Activated CD8-positive, alpha-beta T cell treated with anti-CD3 and anti-CD28 coated beads for 36 hours (primary cell): ENCODE measurements at regions not wholly inside any gene's neighbourhood (a gene's known extent, or its start where the extent isn't known, plus 50 kb on each side); places are given as distances from the start of the nearest gene placed in this dataset.

Experiments used
- ATAC-seq: fragments of 200-7000 bp; cut with Tn5 transposase; one replicate; pipeline ENCODE4 v1.10.0; 2021; ENCODE audit warnings: mild to moderate bottlenecking, moderate library complexity
- CTCF ChIA-PET: fragments of 350-600 bp; sonication (Branson Sonifier 250); formaldehyde crosslinking; loops from one replicate; lab custom pipeline; 2021; ENCODE audit warnings: antibody characterized with exemption; lab: Charles Lee
- POLR2A ChIA-PET: fragments of 350-600 bp; sonication (Branson Sonifier 250); formaldehyde crosslinking; loops from one replicate; lab custom pipeline; 2021; ENCODE audit warnings: antibody characterized with exemption; lab: Charles Lee
- DNase-seq: peaks from one replicate; pipeline ENCODE4 v3.0.0-alpha.2; 2020
- H3K27ac Mint-ChIP-seq: one replicate; pipeline ENCODE4 v1.8.0; 2021; ENCODE audit warnings: mild to moderate bottlenecking, mixed read lengths
- H3K27me3 Mint-ChIP-seq: one replicate; pipeline ENCODE4 v1.8.0; 2021; ENCODE audit warnings: mixed read lengths
- H3K36me3 Mint-ChIP-seq: one replicate; pipeline ENCODE4 v1.8.0; 2021; ENCODE audit warnings: low read depth, mixed read lengths
- H3K4me1 Mint-ChIP-seq: one replicate; pipeline ENCODE4 v1.8.0; 2021; ENCODE audit warnings: low read depth, mixed read lengths
- H3K4me3 Mint-ChIP-seq: one replicate; pipeline ENCODE4 v1.8.0; 2021; ENCODE audit warnings: mild to moderate bottlenecking, moderate library complexity, mixed read lengths
- H3K9me3 Mint-ChIP-seq: one replicate; pipeline ENCODE4 v1.8.0; 2021; ENCODE audit warnings: mixed read lengths
- intact Hi-C: fragments of 100-400 bp; cut with micrococcal nuclease; formaldehyde crosslinking; loops from one replicate; pipeline ENCODE4 v1.10.0; 2022
- TF ChIP-seq, protein P1 (sequence below): fragments of 200-600 bp; IDR thresholded peaks from one replicate; pipeline ENCODE4 v1.8.0; 2022; ENCODE audit warnings: antibody characterized with exemption, mild to moderate bottlenecking

DNA sequence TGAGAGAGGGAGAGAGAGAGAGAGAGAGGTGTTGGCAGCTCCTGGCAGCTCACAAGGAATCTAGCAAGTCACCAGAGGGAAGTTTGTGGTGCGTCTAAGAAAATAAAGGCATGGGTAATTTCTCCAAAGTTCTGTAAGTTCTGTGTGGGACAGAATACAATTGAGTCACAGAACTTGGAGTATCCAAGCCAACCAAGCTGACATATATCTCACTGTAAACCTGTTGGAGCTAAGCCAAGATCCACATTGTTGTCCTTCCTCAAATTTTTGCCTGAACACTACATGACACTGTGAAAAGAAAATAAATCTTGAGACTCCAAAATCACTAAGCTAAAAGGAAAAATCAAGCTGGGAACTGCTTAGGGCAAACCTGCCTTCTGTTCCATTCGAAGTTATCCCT lies 436.7 kb downstream of the MEI4 start:
- Mint-ChIP-seq H3K9me3 (peaks cover 3% of the 10 kb centered on the region), H3K27ac (no peak overlapping the region), H3K4me1 (no peaks in the 10 kb centered on the region), H3K36me3 (no peaks in the 10 kb centered on the region), H3K4me3 (no peak overlapping the region), H3K27me3 (no peaks in the 10 kb centered on the region)
- TF ChIP-seq, protein P1, sequence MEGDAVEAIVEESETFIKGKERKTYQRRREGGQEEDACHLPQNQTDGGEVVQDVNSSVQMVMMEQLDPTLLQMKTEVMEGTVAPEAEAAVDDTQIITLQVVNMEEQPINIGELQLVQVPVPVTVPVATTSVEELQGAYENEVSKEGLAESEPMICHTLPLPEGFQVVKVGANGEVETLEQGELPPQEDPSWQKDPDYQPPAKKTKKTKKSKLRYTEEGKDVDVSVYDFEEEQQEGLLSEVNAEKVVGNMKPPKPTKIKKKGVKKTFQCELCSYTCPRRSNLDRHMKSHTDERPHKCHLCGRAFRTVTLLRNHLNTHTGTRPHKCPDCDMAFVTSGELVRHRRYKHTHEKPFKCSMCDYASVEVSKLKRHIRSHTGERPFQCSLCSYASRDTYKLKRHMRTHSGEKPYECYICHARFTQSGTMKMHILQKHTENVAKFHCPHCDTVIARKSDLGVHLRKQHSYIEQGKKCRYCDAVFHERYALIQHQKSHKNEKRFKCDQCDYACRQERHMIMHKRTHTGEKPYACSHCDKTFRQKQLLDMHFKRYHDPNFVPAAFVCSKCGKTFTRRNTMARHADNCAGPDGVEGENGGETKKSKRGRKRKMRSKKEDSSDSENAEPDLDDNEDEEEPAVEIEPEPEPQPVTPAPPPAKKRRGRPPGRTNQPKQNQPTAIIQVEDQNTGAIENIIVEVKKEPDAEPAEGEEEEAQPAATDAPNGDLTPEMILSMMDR = no peak
- POLR2A ChIA-PET = no interaction called here
- intact Hi-C loops = no loop called here
- CTCF ChIA-PET = no interaction called here
- ATAC-seq = no peak
- no peak for DNase-seq

DNA sequence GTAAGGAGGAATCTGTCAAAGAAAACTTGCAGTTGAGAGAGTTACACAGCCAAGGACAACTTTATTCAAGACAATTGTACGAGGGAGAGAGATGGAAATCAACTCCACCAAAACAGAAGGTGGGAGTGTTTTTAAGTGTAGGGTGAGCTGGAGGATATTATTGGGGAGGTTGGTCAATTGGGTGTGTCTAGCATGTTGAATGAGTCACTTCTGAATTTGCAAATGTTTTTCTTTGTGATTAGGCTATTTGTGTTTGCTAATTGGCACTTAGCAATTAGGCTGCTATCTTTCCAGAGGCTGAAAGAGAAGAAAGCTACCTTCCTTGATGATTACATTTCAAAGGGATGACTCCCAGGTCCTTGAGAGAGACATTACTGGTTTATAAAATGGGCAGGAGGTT lies 441.1 kb downstream of the MEI4 start:
- Mint-ChIP-seq H3K4me3 (no peak overlapping the region), H3K4me1 (no peaks in the 10 kb centered on the region), H3K9me3 (no peaks in the 10 kb centered on the region), H3K27ac (no peak overlapping the region), H3K27me3 (no peaks in the 10 kb centered on the region), H3K36me3 (no peaks in the 10 kb centered on the region)
- TF ChIP-seq, protein P1 = no peak
- no peak for DNase-seq
- intact Hi-C loops = no loop called here
- no peak for ATAC-seq
- POLR2A ChIA-PET = no interaction called here
- CTCF ChIA-PET = no interaction called here

DNA sequence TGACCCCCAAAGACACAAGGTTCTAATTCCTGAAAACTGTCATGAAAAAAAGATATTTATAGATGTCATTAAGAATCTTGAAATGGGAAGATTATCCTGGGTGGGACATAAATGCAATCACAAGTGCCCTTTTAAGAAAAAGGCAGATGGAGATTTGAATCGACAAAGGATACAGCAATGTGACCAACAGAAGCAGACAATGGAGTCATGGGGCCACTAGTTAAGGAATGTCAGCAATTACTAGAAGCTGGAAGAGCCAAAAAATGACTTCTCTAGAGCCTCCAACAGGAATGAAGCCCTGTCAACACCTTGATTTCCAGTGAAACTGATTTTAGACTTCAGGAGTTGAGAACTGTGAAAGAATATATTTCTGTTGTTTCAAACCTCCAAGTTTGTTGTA lies 448.5 kb downstream of the MEI4 start:
- no peaks in the 10 kb centered on the region for H3K36me3 Mint-ChIP-seq

DNA sequence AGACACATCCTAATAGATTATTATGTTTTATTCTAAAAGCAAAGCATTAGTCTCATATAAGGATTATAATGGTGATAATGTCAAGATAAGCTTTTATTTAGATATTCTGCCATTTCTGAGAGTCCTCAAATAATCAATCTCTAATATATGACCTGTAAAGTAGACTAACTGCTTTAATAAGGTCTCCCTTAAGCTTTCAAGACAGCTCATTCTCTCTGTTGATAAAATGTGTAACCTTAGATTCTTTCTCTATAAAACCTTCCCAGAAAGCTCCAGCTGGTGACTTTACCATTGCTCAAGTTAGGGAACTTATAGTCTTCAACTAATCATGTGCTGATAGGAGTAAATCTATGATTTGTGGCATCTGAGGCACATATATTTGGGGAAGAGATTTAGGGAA lies 457.8 kb downstream of the MEI4 start:
- intact Hi-C loops = no loop called here

More for the DNA sequence above, 448.5 kb downstream of the MEI4 start:
- ChIA-PET CTCF (no interaction called here), POLR2A (no interaction called here)
- Mint-ChIP-seq H3K9me3 (peaks cover 3% of the 10 kb centered on the region), H3K4me3 (no peak overlapping the region), H3K27ac (no peak overlapping the region), H3K4me1 (no peaks in the 10 kb centered on the region), H3K27me3 (no peaks in the 10 kb centered on the region)
- intact Hi-C loops = no loop called here
- ATAC-seq (no peak), DNase-seq (no peak)
- TF ChIP-seq, protein P1 = no peak

DNA sequence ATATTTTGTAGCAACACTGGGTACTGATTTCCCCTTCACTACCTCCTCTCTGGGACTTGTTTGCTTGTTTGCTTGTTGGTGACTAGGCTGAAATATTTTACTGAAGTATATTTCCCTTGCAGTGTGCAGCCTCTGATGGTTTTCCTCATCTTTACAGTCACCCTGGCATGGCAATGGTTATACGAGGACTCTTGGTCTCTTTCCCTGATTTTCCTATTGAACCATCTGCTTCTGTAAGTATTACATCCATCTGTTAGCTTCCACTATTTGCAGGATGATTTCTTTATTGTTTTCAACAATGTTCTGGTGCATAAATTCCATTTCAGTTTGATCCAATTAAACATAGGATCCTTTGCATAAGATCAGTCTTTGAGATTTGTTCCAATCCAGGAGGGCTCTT lies 465.1 kb downstream of the MEI4 start:
- POLR2A ChIA-PET = no interaction called here

More for the DNA sequence above, 457.8 kb downstream of the MEI4 start:
- DNase-seq = no peak
- Mint-ChIP-seq H3K4me1 (no peaks in the 10 kb centered on the region), H3K36me3 (no peaks in the 10 kb centered on the region), H3K4me3 (no peak overlapping the region), H3K27ac (no peak overlapping the region), H3K27me3 (no peaks in the 10 kb centered on the region), H3K9me3 (peaks cover 4% of the 10 kb centered on the region)
- TF ChIP-seq, protein P1 = no peak
- ChIA-PET POLR2A (no interaction called here), CTCF (no interaction called here)
- no peak for ATAC-seq

More for the DNA sequence above, 465.1 kb downstream of the MEI4 start:
- ATAC-seq (no peak), DNase-seq (no peak)
- Mint-ChIP-seq H3K27ac (no peak overlapping the region), H3K9me3 (peaks cover 3% of the 10 kb centered on the region), H3K4me1 (no peaks in the 10 kb centered on the region), H3K4me3 (no peak overlapping the region), H3K27me3 (no peaks in the 10 kb centered on the region), H3K36me3 (no peaks in the 10 kb centered on the region)
- TF ChIP-seq, protein P1 = no peak
- intact Hi-C loops = no loop called here
- CTCF ChIA-PET = no interaction called here
